D721Med (cell line): ENCODE measurements at regions not wholly inside any gene's neighbourhood (a gene's known extent, or its start where the extent isn't known, plus 50 kb on each side); places are given as distances from the start of the nearest gene placed in this dataset.

Source experiments
- DNase-seq: peaks from one replicate; pipeline ENCODE4 v3.0.0; 2011; ENCODE audit warnings: low spot score; ENCODE audit not compliant: insufficient read length
- FAIRE-seq: peaks from 2 replicates; lab custom pipeline; 2011; peaks lifted over from hg19 to GRCh38; lab: Jason Lieb, UNC
- CTCF ChIP-seq: IDR thresholded peaks from 2 replicates; pipeline ENCODE4 v1.5.1; 2012; ENCODE audit warnings: mild to moderate bottlenecking, control low read depth; ENCODE audit not compliant: insufficient read depth; ENCODE audit errors: missing control alignments

DNA sequence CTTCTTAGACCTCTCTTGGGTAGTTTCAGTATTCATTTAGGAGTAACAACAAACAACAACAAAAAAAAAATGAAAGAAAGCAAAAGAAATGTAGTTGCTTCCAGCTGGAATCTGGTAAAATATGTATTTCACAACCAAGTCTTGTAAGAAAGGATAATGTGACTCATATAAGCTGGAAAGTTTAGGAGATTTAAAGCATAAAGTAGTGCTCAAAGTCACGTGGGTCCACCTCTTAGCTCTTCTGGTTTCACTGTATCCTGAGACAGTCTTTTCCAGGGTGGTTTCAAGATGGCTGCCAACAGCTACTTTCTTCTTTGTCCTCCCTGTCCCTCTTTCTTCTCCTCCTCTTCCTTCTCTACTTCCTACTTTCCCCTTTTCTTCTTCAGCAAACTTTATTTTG, 69.5 kb upstream of the CDK13 start:
- no peak for DNase-seq
- TF ChIP-seq CTCF, result no peak
- no peak for FAIRE-seq

DNA sequence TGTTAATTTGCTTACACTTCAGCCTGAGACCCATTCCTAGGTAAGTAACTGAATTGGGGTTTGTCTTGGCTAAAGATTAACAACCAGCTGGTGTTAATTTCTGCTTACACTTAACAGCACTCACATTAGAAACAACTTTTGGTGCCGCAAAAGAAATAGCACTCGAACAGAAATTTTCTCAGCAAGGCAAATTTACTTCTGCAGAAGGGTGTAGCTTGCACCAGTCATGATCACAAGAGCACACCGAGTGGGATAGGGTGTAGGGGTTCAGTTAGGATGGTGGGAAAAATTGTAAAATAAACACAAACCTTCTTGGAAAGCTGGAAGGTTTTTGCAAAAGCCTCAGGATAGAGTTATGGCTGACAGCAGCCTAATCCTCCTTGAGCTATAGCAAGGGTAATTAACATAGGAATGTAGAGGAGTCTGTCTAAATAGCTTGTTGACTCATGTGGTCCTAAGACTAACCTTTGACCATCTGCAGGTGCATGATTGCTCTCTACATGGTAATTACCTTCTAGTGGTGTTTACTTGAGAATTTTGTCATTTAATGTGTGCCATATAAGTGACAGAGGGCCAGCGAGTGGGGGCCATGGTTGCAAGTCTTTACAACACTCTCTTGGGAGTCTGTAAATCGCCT, 67.8 kb upstream of the CDK13 start:
- FAIRE-seq, result no peak
- TF ChIP-seq CTCF, result no peak

GRCh38 chr7:39883812-39884390, 66.2 kb upstream of the CDK13 start:
- DNase-seq (no peak), FAIRE-seq (no peak)
- no peak for TF ChIP-seq CTCF

More for the DNA sequence above, 67.8 kb upstream of the CDK13 start:
- no peak for DNase-seq

DNA sequence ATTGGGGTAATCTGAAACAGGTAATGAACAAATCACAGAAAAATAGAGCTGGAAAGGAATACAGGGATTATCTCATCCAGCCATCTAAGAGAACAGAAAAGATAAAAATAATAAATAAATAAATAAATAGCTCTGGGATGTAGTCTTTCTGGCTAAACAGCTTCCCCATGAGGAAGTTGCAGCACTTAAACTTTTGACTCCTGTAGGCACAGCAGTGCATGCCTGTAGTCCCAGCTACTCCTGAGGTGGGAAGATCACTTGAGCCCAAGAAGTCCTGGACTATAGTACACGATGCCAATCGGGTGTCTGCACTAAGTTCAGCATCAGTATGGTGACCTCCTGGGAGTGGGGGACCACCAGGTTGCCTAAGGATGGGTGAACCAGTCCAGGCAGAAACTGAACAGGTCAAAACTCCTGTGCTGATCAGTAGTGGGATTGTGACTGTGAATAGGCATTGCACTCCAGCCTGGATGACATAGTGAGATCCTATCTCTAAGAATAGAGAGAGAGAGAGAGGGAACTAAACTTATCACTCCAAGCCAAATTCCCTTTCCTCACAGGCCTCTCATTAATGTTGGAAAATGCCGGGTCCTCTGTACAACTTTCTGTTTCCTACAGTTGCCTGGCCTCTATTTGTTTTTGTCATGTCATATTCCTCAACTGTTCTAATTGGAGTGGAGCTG, 61.7 kb upstream of the CDK13 start:
- no peak for TF ChIP-seq CTCF
- DNase-seq (no peak), FAIRE-seq (no peak)

- FAIRE-seq (no peak), DNase-seq (no peak)
- no peak for TF ChIP-seq CTCF
These were observed 59.6 kb upstream of the CDK13 start for GRCh38 chr7:39890411-39890810.

- FAIRE-seq (no peak), DNase-seq (no peak)
- TF ChIP-seq CTCF, result no peak
These were observed 58.2 kb upstream of the CDK13 start for GRCh38 chr7:39891894-39892293.

GRCh38 chr7:39892361-39892760, 57.7 kb upstream of the CDK13 start:
- FAIRE-seq (no peak), DNase-seq (no peak)
- TF ChIP-seq CTCF, result no peak
